NOMO-1 (cell line): ENCODE measurements at regions not wholly inside any gene's neighbourhood (a gene's known extent, or its start where the extent isn't known, plus 50 kb on each side); places are given as distances from the start of the nearest gene placed in this dataset.

Experiments
- DNase-seq, 2 experiments: peaks; one replicate each; lab custom pipeline; 2025; ENCODE audit not compliant: unreplicated experiment in 2 of 2; lab: John Stamatoyannopoulos, UW

GRCh38 chr11:129590030-129590752 lies 214.5 kb downstream of the BARX2 start:
- no peak for DNase-seq

- no peak for DNase-seq
Measured at GRCh38 chr11:129590753-129591475, 215.3 kb downstream of the BARX2 start.

GRCh38 chr11:129591527-129591926 lies 215.9 kb downstream of the BARX2 start:
- DNase-seq, result no peak

- DNase-seq, result no peak
Measured at GRCh38 chr11:129592191-129592590, 216.5 kb downstream of the BARX2 start.

- no peak for DNase-seq
Measured at GRCh38 chr11:129593098-129593497, 217.4 kb downstream of the BARX2 start.

GRCh38 chr11:129595038-129595962 lies 219.7 kb downstream of the BARX2 start:
- no peak for DNase-seq

- no peak for DNase-seq
Measured at GRCh38 chr11:129596351-129596750, 219.3 kb upstream of the TMEM45B start.

GRCh38 chr11:129598378-129598777 lies 217.3 kb upstream of the TMEM45B start:
- DNase-seq, result no peak

- DNase-seq, result no peak
Measured at GRCh38 chr11:129605815-129606214, 209.8 kb upstream of the TMEM45B start.

- no peak for DNase-seq
Measured at GRCh38 chr11:129608711-129609110, 206.9 kb upstream of the TMEM45B start.

GRCh38 chr11:129610125-129610524 lies 205.5 kb upstream of the TMEM45B start:
- no peak for DNase-seq

- no peak for DNase-seq
Measured at GRCh38 chr11:129610545-129610944, 205.1 kb upstream of the TMEM45B start.

GRCh38 chr11:129611661-129612446 lies 203.8 kb upstream of the TMEM45B start:
- no peak for DNase-seq

GRCh38 chr11:129612447-129612961 lies 203.1 kb upstream of the TMEM45B start:
- no peak for DNase-seq

- no peak for DNase-seq
Measured at GRCh38 chr11:129613071-129613470, 202.6 kb upstream of the TMEM45B start.

GRCh38 chr11:129614256-129614944 lies 201.2 kb upstream of the TMEM45B start:
- DNase-seq, result no peak

- no peak for DNase-seq
Measured at GRCh38 chr11:129618046-129618569, 197.5 kb upstream of the TMEM45B start.

GRCh38 chr11:129620237-129621104 lies 195.2 kb upstream of the TMEM45B start:
- no peak for DNase-seq
